ENCODE measurements at regions not wholly inside any gene's neighbourhood (a gene's known extent, or its start where the extent isn't known, plus 50 kb on each side); places are given as distances from the start of the nearest gene placed in this dataset.

- TF ChIP-seq JUND (IDR thresholded peaks at IDR 0.05) (no peak), TAF1 (IDR thresholded peaks at IDR 0.05; ENCODE audit: borderline replicate concordance, low read depth, low read length) (no peak), CTCF (IDR thresholded peaks at IDR 0.05) (no peak), FOSL2 (IDR thresholded peaks at IDR 0.05; ENCODE audit: borderline replicate concordance, low read depth) (no peak), CHD2 (IDR thresholded peaks at IDR 0.05; ENCODE audit: low read length, partially characterized antibody) (no peak), MXI1 (IDR thresholded peaks at IDR 0.05; ENCODE audit: low read depth, low read length) (no peak), YY1 (IDR thresholded peaks at IDR 0.05; ENCODE audit: low read depth) (no peak), NRF1 (IDR thresholded peaks at IDR 0.05; ENCODE audit: low read depth, low read length) (no peak), RFX5 (IDR thresholded peaks at IDR 0.05; ENCODE audit: low read length) (no peak), REST (IDR thresholded peaks at IDR 0.05; ENCODE audit: low read depth, low read length) (no peak), ELF1 (IDR thresholded peaks at IDR 0.05) (no peak), GABPA (IDR thresholded peaks at IDR 0.05; ENCODE audit: low read depth) (no peak)
Measured at GRCh38 chr4:79798047-79798446, 275.0 kb downstream of the ANTXR2 start.

All from SK-N-SH (cell line).